NT2/D1 (cell line): ENCODE measurements at regions not wholly inside any gene's neighbourhood (a gene's known extent, or its start where the extent isn't known, plus 50 kb on each side); places are given as distances from the start of the nearest gene placed in this dataset.

Experiments
- DNase-seq: peaks from one replicate; pipeline ENCODE4 v3.0.0-alpha.2; 2011; ENCODE audit warnings: low read depth, low spot score
- H3K27me3 ChIP-seq: 2 replicates; pipeline ENCODE4 v1.6.0; 2011; ENCODE audit warnings: mild to moderate bottlenecking; ENCODE audit not compliant: insufficient read length, insufficient read depth
- H3K36me3 ChIP-seq: 2 replicates; pipeline ENCODE4 v1.6.1; 2011; ENCODE audit warnings: mild to moderate bottlenecking, low read length, mixed read lengths; ENCODE audit not compliant: insufficient read depth, insufficient read length
- H3K4me1 ChIP-seq: 2 replicates; pipeline ENCODE4 v1.5.1; 2011; ENCODE audit not compliant: insufficient read depth, insufficient read length
- H3K4me3 ChIP-seq: 2 replicates; pipeline ENCODE4 v1.5.1; 2011; ENCODE audit warnings: low read depth; ENCODE audit not compliant: insufficient read length
- H3K9ac ChIP-seq: 2 replicates; pipeline ENCODE4 v1.6.0; 2011; ENCODE audit warnings: low read depth; ENCODE audit not compliant: insufficient read length
- H3K9me3 ChIP-seq: 2 replicates; pipeline ENCODE4 v1.5.1; 2011; ENCODE audit warnings: mild to moderate bottlenecking, low read length; ENCODE audit not compliant: insufficient read depth
- SUZ12 ChIP-seq: IDR thresholded peaks from 2 replicates; pipeline ENCODE4 v1.6.1; 2011; ENCODE audit not compliant: insufficient read length, insufficient read depth; ENCODE audit errors: extremely low read depth
- YY1 ChIP-seq: IDR thresholded peaks from 2 replicates; pipeline ENCODE4 v1.6.1; 2011; ENCODE audit not compliant: insufficient read length, insufficient read depth
- ZNF274 ChIP-seq: IDR thresholded peaks from 2 replicates; pipeline ENCODE4 v1.6.1; 2011; ENCODE audit warnings: mild to moderate bottlenecking, low read depth, low read length

GRCh38 chr1:8082945-8083344, 56.8 kb upstream of the ERRFI1 start:
- no peaks in the 10 kb centered on the region for H3K9me3 ChIP-seq
- no peak for DNase-seq
- no peak overlapping the region for H3K9ac ChIP-seq
- TF ChIP-seq YY1 (no peak), ZNF274 (no peak), SUZ12 (no peak)
- H3K4me3 ChIP-seq: no peak overlapping the region
- no peaks in the 10 kb centered on the region for H3K27me3 ChIP-seq
- H3K36me3 ChIP-seq: no peaks in the 10 kb centered on the region
- H3K4me1 ChIP-seq: no peaks in the 10 kb centered on the region

GRCh38 chr1:8078176-8078671, 52.1 kb upstream of the ERRFI1 start:
- Histone ChIP-seq H3K4me1 (peaks cover 4% of the 10 kb centered on the region), H3K4me3 (no peak overlapping the region), H3K9me3 (no peaks in the 10 kb centered on the region), H3K36me3 (no peaks in the 10 kb centered on the region), H3K27me3 (no peaks in the 10 kb centered on the region), H3K9ac (no peak overlapping the region)
- DNase-seq: no peak
- TF ChIP-seq SUZ12: no peak
- TF ChIP-seq YY1: no peak
- no peak for TF ChIP-seq ZNF274

- TF ChIP-seq ZNF274 (no peak), YY1 (no peak), SUZ12 (no peak)
- DNase-seq: no peak
- Histone ChIP-seq H3K36me3 (no peaks in the 10 kb centered on the region), H3K4me1 (peaks cover 4% of the 10 kb centered on the region), H3K27me3 (no peaks in the 10 kb centered on the region), H3K9me3 (no peaks in the 10 kb centered on the region), H3K9ac (no peak overlapping the region), H3K4me3 (no peak overlapping the region)
Measured at GRCh38 chr1:8077602-8078001, 51.5 kb upstream of the ERRFI1 start.

GRCh38 chr1:8077120-8077573, 51.0 kb upstream of the ERRFI1 start:
- no peak for DNase-seq
- no peaks in the 10 kb centered on the region for H3K9me3 ChIP-seq
- no peaks in the 10 kb centered on the region for H3K27me3 ChIP-seq
- no peak overlapping the region for H3K4me3 ChIP-seq
- H3K9ac ChIP-seq: no peak overlapping the region
- H3K4me1 ChIP-seq: peaks cover 4% of the 10 kb centered on the region
- no peaks in the 10 kb centered on the region for H3K36me3 ChIP-seq
- TF ChIP-seq ZNF274: no peak
- TF ChIP-seq SUZ12: no peak
- no peak for TF ChIP-seq YY1

- Histone ChIP-seq H3K36me3 (no peaks in the 10 kb centered on the region), H3K9me3 (no peaks in the 10 kb centered on the region), H3K4me3 (no peak overlapping the region), H3K27me3 (no peaks in the 10 kb centered on the region), H3K4me1 (peaks cover 4% of the 10 kb centered on the region), H3K9ac (no peak overlapping the region)
- DNase-seq: no peak
- TF ChIP-seq ZNF274: no peak
- no peak for TF ChIP-seq YY1
- no peak for TF ChIP-seq SUZ12
Measured at GRCh38 chr1:8076176-8076575, 50.1 kb upstream of the ERRFI1 start.
